ENCODE measurements at regions not wholly inside any gene's neighbourhood (a gene's known extent, or its start where the extent isn't known, plus 50 kb on each side); places are given as distances from the start of the nearest gene placed in this dataset.
"Not testable (repeated sequence)": the region's sequence is repeated elsewhere in the genome, so short reads cannot be mapped to it uniquely, and the experiment has no call there.

- Histone ChIP-seq H3K27me3 (no peaks in the 10 kb centered on the region), H3K27ac (no peak overlapping the region), H3K9me3 (no peaks in the 10 kb centered on the region), H3K36me3 (no peaks in the 10 kb centered on the region), H3K4me1 (ENCODE audit: control insufficient read depth in 1 of 2, insufficient read depth in 1 of 2, low read depth in 1 of 2, low read length in 1 of 2) (no peaks in the 10 kb centered on the region), H3K4me3 (ENCODE audit: low read depth in 1 of 2, low read length in 1 of 2) (no peak overlapping the region)
- no peak for TF ChIP-seq CTCF (IDR thresholded peaks at IDR 0.05)
Observed at GRCh38 chr5:171542525-171543140, 123.2 kb downstream of the FGF18 start.

- Histone ChIP-seq H3K4me1 (ENCODE audit: control insufficient read depth in 1 of 2, insufficient read depth in 1 of 2, low read depth in 1 of 2, low read length in 1 of 2) (no peaks in the 10 kb centered on the region), H3K27me3 (no peaks in the 10 kb centered on the region), H3K27ac (no peak overlapping the region), H3K9me3 (no peaks in the 10 kb centered on the region), H3K36me3 (no peaks in the 10 kb centered on the region), H3K4me3 (ENCODE audit: low read depth in 1 of 2, low read length in 1 of 2) (no peak overlapping the region)
- no peak for TF ChIP-seq CTCF (IDR thresholded peaks at IDR 0.05)
Observed at GRCh38 chr5:171543148-171543815, 123.8 kb downstream of the FGF18 start.

- Histone ChIP-seq H3K4me3 (ENCODE audit: low read depth in 1 of 2, low read length in 1 of 2) (no peak overlapping the region), H3K27ac (no peak overlapping the region), H3K9me3 (no peaks in the 10 kb centered on the region), H3K36me3 (no peaks in the 10 kb centered on the region), H3K27me3 (no peaks in the 10 kb centered on the region), H3K4me1 (ENCODE audit: control insufficient read depth in 1 of 2, insufficient read depth in 1 of 2, low read depth in 1 of 2, low read length in 1 of 2) (no peaks in the 10 kb centered on the region)
- no peak for TF ChIP-seq CTCF (IDR thresholded peaks at IDR 0.05)
Observed at GRCh38 chr5:171544913-171545765, 125.7 kb downstream of the FGF18 start.

- Histone ChIP-seq H3K27me3 (no peaks in the 10 kb centered on the region), H3K9me3 (no peaks in the 10 kb centered on the region), H3K4me1 (ENCODE audit: control insufficient read depth in 1 of 2, insufficient read depth in 1 of 2, low read depth in 1 of 2, low read length in 1 of 2) (no peaks in the 10 kb centered on the region), H3K4me3 (ENCODE audit: low read depth in 1 of 2, low read length in 1 of 2) (no peak overlapping the region), H3K36me3 (no peaks in the 10 kb centered on the region), H3K27ac (no peak overlapping the region)
- no peak for TF ChIP-seq CTCF (IDR thresholded peaks at IDR 0.05)
Observed at GRCh38 chr5:171549274-171549673, 129.8 kb downstream of the FGF18 start.

- not testable (repeated sequence) for H3K36me3 ChIP-seq; H3K4me3 ChIP-seq (ENCODE audit: low read depth in 1 of 2, low read length in 1 of 2); H3K9me3 ChIP-seq; H3K27ac ChIP-seq; H3K4me1 ChIP-seq (ENCODE audit: control insufficient read depth in 1 of 2, insufficient read depth in 1 of 2, low read depth in 1 of 2, low read length in 1 of 2)
- peaks cover 16% of the 10 kb centered on the region for H3K27me3 ChIP-seq
Observed at GRCh38 chr5:171553817-171554216, 134.4 kb downstream of the FGF18 start.

GRCh38 chr5:171555160-171555559 lies 135.7 kb downstream of the FGF18 start:
- Histone ChIP-seq H3K27me3 (peaks cover 23% of the 10 kb centered on the region), H3K4me3 (ENCODE audit: low read depth in 1 of 2, low read length in 1 of 2) (no peak overlapping the region), H3K9me3 (no peaks in the 10 kb centered on the region), H3K4me1 (ENCODE audit: control insufficient read depth in 1 of 2, insufficient read depth in 1 of 2, low read depth in 1 of 2, low read length in 1 of 2) (no peaks in the 10 kb centered on the region), H3K27ac (no peak overlapping the region), H3K36me3 (no peaks in the 10 kb centered on the region)
- TF ChIP-seq CTCF (IDR thresholded peaks at IDR 0.05) = no peak
